RWPE2 (cell line): ENCODE measurements at regions not wholly inside any gene's neighbourhood (a gene's known extent, or its start where the extent isn't known, plus 50 kb on each side); places are given as distances from the start of the nearest gene placed in this dataset.

Experiments used
- ATAC-seq: fragments of 200-7000 bp; cut with Tn5 transposase; 3 replicates; pipeline ENCODE4 v1.9.1; 2021; ENCODE audit warnings: low read depth
- DNase-seq: peaks from one replicate; pipeline ENCODE4 v3.0.0-alpha.2; 2020; ENCODE audit warnings: low spot score
- H3K27ac ChIP-seq: fragments of 450-650 bp; 2 replicates; pipeline ENCODE4 v1.5.1; 2017; ENCODE audit warnings: mild to moderate bottlenecking; ENCODE audit not compliant: poor library complexity, severe bottlenecking
- H3K27me3 ChIP-seq: fragments of 250-450 bp; sonication (Bioruptor Pico); 2 replicates; pipeline ENCODE4 v1.5.1; 2021; ENCODE audit warnings: mild to moderate bottlenecking, moderate library complexity; ENCODE audit not compliant: insufficient read depth, poor library complexity, severe bottlenecking
- H3K36me3 ChIP-seq: fragments of 250-450 bp; sonication (Bioruptor Pico); 2 replicates; pipeline ENCODE4 v1.5.1; 2020; ENCODE audit warnings: low read depth, mild to moderate bottlenecking, moderate library complexity
- H3K4me1 ChIP-seq: fragments of 250-450 bp; sonication (Bioruptor Pico); 2 replicates; pipeline ENCODE4 v1.5.1; 2021; ENCODE audit warnings: mild to moderate bottlenecking, moderate library complexity; ENCODE audit not compliant: insufficient read depth, poor library complexity, severe bottlenecking
- H3K4me3 ChIP-seq: fragments of 250-450 bp; sonication (Bioruptor Pico); 2 replicates; pipeline ENCODE4 v1.5.1; 2021; ENCODE audit warnings: mild to moderate bottlenecking, moderate library complexity; ENCODE audit not compliant: severe bottlenecking
- H3K9me3 ChIP-seq: fragments of 250-450 bp; sonication (Bioruptor Pico); 2 replicates; pipeline ENCODE4 v1.5.1; 2021; ENCODE audit warnings: mild to moderate bottlenecking, moderate library complexity; ENCODE audit not compliant: severe bottlenecking
- TF ChIP-seq, protein P1 (sequence below): fragments of 450-650 bp; IDR thresholded peaks from one replicate; pipeline ENCODE4 v1.5.1; 2017; ENCODE audit warnings: mild to moderate bottlenecking, moderate library complexity; ENCODE audit not compliant: poor library complexity, severe bottlenecking

- DNase-seq (no peak), ATAC-seq (no peak)
- Histone ChIP-seq H3K27me3 (no peaks in the 10 kb centered on the region), H3K36me3 (no peaks in the 10 kb centered on the region), H3K9me3 (no peaks in the 10 kb centered on the region), H3K4me3 (no peak overlapping the region), H3K4me1 (no peaks in the 10 kb centered on the region), H3K27ac (no peak overlapping the region)
- TF ChIP-seq, protein P1, sequence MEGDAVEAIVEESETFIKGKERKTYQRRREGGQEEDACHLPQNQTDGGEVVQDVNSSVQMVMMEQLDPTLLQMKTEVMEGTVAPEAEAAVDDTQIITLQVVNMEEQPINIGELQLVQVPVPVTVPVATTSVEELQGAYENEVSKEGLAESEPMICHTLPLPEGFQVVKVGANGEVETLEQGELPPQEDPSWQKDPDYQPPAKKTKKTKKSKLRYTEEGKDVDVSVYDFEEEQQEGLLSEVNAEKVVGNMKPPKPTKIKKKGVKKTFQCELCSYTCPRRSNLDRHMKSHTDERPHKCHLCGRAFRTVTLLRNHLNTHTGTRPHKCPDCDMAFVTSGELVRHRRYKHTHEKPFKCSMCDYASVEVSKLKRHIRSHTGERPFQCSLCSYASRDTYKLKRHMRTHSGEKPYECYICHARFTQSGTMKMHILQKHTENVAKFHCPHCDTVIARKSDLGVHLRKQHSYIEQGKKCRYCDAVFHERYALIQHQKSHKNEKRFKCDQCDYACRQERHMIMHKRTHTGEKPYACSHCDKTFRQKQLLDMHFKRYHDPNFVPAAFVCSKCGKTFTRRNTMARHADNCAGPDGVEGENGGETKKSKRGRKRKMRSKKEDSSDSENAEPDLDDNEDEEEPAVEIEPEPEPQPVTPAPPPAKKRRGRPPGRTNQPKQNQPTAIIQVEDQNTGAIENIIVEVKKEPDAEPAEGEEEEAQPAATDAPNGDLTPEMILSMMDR, result no peak
These were observed 317.9 kb downstream of the ZSWIM6 start for GRCh38 chr5:61649971-61650370.

GRCh38 chr5:61650661-61651060, 318.6 kb downstream of the ZSWIM6 start:
- no peak overlapping the region for H3K4me3 ChIP-seq
- ATAC-seq (no peak), DNase-seq (no peak)
- H3K27ac ChIP-seq, result no peak overlapping the region
- no peaks in the 10 kb centered on the region for H3K9me3 ChIP-seq
- no peaks in the 10 kb centered on the region for H3K27me3 ChIP-seq
- TF ChIP-seq, protein P1, result no peak
- no peaks in the 10 kb centered on the region for H3K36me3 ChIP-seq
- H3K4me1 ChIP-seq, result no peaks in the 10 kb centered on the region

GRCh38 chr5:61651195-61651594, 319.1 kb downstream of the ZSWIM6 start:
- ATAC-seq (peak; percentile 73; the same call in 2 of the 3 replicates), DNase-seq (no peak)
- Histone ChIP-seq H3K27ac (no peak overlapping the region), H3K36me3 (no peaks in the 10 kb centered on the region), H3K4me3 (no peak overlapping the region), H3K27me3 (no peaks in the 10 kb centered on the region), H3K9me3 (no peaks in the 10 kb centered on the region), H3K4me1 (no peaks in the 10 kb centered on the region)
- TF ChIP-seq, protein P1, result no peak

DNA sequence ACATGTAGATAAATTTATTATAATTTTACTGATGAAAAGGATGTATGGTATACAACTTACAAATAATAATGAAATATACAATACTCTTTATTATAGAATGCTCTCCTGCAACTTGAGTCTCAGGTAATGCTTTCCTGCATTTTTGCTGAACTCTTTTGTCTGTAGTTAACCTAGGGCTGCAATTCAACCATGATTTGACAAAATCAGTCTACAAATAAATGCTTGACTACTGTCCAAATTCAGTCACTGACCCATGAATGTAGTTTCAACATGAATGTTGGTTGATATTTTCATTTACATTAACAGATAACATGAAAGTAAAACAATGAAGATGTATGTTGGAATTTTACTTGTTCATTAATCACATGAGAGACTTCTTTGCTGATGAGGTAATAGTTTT, 320.9 kb downstream of the ZSWIM6 start:
- H3K4me1 ChIP-seq, result no peaks in the 10 kb centered on the region
- TF ChIP-seq, protein P1, result no peak
- H3K27me3 ChIP-seq, result no peaks in the 10 kb centered on the region
- no peak for DNase-seq
- no peak for ATAC-seq
- H3K36me3 ChIP-seq, result no peaks in the 10 kb centered on the region
- H3K27ac ChIP-seq, result no peak overlapping the region
- H3K4me3 ChIP-seq, result no peak overlapping the region
- no peaks in the 10 kb centered on the region for H3K9me3 ChIP-seq

DNA sequence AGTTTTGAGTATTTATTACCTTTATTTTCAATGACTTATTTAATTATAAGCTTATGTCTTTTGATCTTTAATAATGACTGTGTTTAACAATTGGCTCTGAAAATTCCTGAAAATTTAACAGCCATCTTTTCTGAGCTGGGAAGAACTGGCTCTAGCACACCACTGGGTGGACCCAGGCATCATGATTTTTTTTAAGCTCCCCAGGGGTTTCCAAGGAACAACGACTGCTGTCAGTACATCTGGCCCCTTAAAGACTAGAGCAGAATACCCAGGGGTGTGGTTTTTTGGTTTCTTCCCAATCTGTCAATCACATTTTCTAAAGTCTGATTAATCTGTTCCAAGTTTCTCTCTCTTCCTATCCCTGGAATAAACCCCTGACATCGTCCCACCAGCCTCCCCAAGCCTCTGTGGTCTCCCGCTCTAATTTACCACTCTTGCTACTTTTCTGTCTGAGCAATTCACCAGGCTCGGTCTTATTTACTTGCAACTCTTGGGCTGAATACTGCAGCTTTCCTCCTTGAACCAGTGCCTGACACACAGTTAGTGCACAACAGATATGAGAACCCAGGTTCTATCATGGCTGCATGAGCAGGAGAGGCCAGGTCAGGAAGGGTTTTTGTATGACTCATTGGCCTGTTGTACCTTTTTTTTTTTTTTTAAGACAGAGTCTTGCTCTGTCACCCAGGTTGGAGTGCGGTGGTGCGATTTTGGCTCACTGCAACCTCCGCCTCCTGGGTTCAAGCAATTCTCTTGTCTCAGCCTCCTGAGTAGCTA, 321.9 kb downstream of the ZSWIM6 start:
- no peaks in the 10 kb centered on the region for H3K4me1 ChIP-seq
- no peaks in the 10 kb centered on the region for H3K9me3 ChIP-seq
- DNase-seq (no peak), ATAC-seq (no peak)
- no peaks in the 10 kb centered on the region for H3K27me3 ChIP-seq
- TF ChIP-seq, protein P1, result no peak
- H3K27ac ChIP-seq, result no peak overlapping the region
- no peak overlapping the region for H3K4me3 ChIP-seq
- H3K36me3 ChIP-seq, result no peaks in the 10 kb centered on the region
